CD4-positive, alpha-beta T cell (primary cell): ENCODE measurements at regions not wholly inside any gene's neighbourhood (a gene's known extent, or its start where the extent isn't known, plus 50 kb on each side); places are given as distances from the start of the nearest gene placed in this dataset.
"Not testable (repeated sequence)": the region's sequence is repeated elsewhere in the genome, so short reads cannot be mapped to it uniquely, and the experiment has no call there.

Experiments
- ATAC-seq: fragments of 200-7000 bp; cut with Tn5 transposase; one replicate; pipeline ENCODE4 v1.10.0; 2022; ENCODE audit warnings: mild to moderate bottlenecking; ENCODE audit not compliant: poor library complexity
- CTCF ChIA-PET: fragments of 350-600 bp; sonication (Branson Sonifier 250); formaldehyde crosslinking; loops from one replicate; lab custom pipeline; 2021; ENCODE audit warnings: antibody characterized with exemption, inconsistent platforms; lab: Charles Lee
- POLR2A ChIA-PET: fragments of 350-600 bp; sonication (Branson Sonifier 250); formaldehyde crosslinking; loops from one replicate; lab custom pipeline; 2021; ENCODE audit warnings: antibody characterized with exemption, inconsistent platforms; lab: Charles Lee
- DNase-seq, 14 experiments: peaks; one replicate each; pipeline ENCODE4 v3.0.0-alpha.2; 2013 to 2020; ENCODE audit warnings: mixed read lengths in 2 of 14
- H3K27ac ChIP-seq, 2 donors: one replicate each; pipeline versions ENCODE4 v1.5.1 to v1.7.0; 2013; ENCODE audit warnings: low read length in 2 of 2, low read depth in 1 of 2, mild to moderate bottlenecking in 1 of 2
- H3K27me3 ChIP-seq, 2 experiments: 1 replicate in 1 of 2; 2 replicates in 1 of 2; pipeline versions ENCODE4 v1.6.1 to v1.7.0; 2013; ENCODE audit warnings: low read length in 2 of 2, control low read depth in 1 of 2, mild to moderate bottlenecking in 1 of 2, moderate library complexity in 1 of 2; ENCODE audit not compliant: insufficient read depth in 2 of 2, control insufficient read depth in 1 of 2
- H3K36me3 ChIP-seq: one replicate; pipeline ENCODE4 v1.6.1; 2013; ENCODE audit warnings: low read length, control low read depth; ENCODE audit not compliant: insufficient read depth
- H3K4me1 ChIP-seq: one replicate; pipeline ENCODE4 v1.6.1; 2013; ENCODE audit warnings: low read length, control low read depth; ENCODE audit not compliant: insufficient read depth
- H3K4me3 ChIP-seq: one replicate; pipeline ENCODE4 v1.5.1; 2013; ENCODE audit warnings: mild to moderate bottlenecking, low read length, moderate library complexity
- H3K9me3 ChIP-seq, 2 experiments: 1 replicate in 1 of 2; 2 replicates in 1 of 2; pipeline versions ENCODE4 v1.6.1 to v1.7.0; 2013; ENCODE audit warnings: low read length in 2 of 2, mild to moderate bottlenecking in 2 of 2, control low read depth in 1 of 2, moderate library complexity in 1 of 2; ENCODE audit not compliant: control insufficient read depth in 1 of 2, insufficient read depth in 1 of 2
- H3K27ac Mint-ChIP-seq: one replicate; pipeline ENCODE4 v1.8.0; 2020; ENCODE audit warnings: mixed read lengths
- H3K27me3 Mint-ChIP-seq: one replicate; pipeline ENCODE4 v1.8.0; 2021; ENCODE audit warnings: mixed read lengths
- H3K36me3 Mint-ChIP-seq: one replicate; pipeline ENCODE4 v1.8.0; 2021; ENCODE audit warnings: low read depth, mixed read lengths
- H3K4me1 Mint-ChIP-seq: one replicate; pipeline ENCODE4 v1.8.0; 2021; ENCODE audit warnings: low read depth, mixed read lengths
- H3K4me3 Mint-ChIP-seq: one replicate; pipeline ENCODE4 v1.8.0; 2020; ENCODE audit warnings: mild to moderate bottlenecking, mixed read lengths
- H3K9me3 Mint-ChIP-seq: one replicate; pipeline ENCODE4 v1.8.0; 2020; ENCODE audit warnings: mixed read lengths
- intact Hi-C, 2 experiments: fragments of 100-400 bp; cut with DNase I in 1 of 2; cut with micrococcal nuclease in 1 of 2; formaldehyde crosslinking; loops; one replicate each; pipeline versions ENCODE4 v1.15.1 to v1.9.0; 2023 to 2025; cut with DNase I, micrococcal nuclease
- TF ChIP-seq, protein P1 (sequence below): fragments of 200-600 bp; IDR thresholded peaks from one replicate; pipeline ENCODE4 v1.8.0; 2022; ENCODE audit warnings: antibody characterized with exemption, mild to moderate bottlenecking

DNA sequence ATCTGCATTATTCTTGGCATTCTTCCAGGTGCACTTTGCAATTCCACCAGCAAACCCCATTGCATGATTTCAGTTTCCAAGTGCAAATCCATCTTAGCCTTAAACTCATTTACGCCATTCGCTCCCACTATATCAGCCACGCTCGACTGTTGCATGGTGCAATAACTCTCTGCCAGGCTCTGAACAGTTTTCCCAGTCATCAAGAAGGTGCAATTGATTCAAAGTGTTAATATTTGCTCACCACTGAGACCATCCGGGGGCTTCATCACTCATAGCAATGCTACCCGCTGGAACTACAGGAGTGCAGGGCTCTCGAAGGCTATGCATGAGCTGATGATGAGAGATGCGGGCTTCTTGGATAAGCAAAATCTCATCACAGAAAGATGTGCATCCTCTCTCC lies 488.2 kb downstream of the OMA1 start:
- Mint-ChIP-seq H3K4me1 (no peaks in the 10 kb centered on the region), H3K27me3 (peaks cover 5% of the 10 kb centered on the region), H3K4me3 (no peak overlapping the region), H3K9me3 (no peaks in the 10 kb centered on the region), H3K36me3 (no peaks in the 10 kb centered on the region), H3K27ac (no peak overlapping the region)
- H3K36me3 ChIP-seq: no peaks in the 10 kb centered on the region
- no peak overlapping the region for H3K27ac ChIP-seq
- H3K9me3 ChIP-seq: no peaks in the 10 kb centered on the region
- ChIA-PET CTCF (no interaction called here), POLR2A (no interaction called here)
- no peak for ATAC-seq
- no peaks in the 10 kb centered on the region for H3K27me3 ChIP-seq
- no peak overlapping the region for H3K4me3 ChIP-seq
- no peaks in the 10 kb centered on the region for H3K4me1 ChIP-seq
- DNase-seq: no peak
- intact Hi-C loops: no loop called here
- TF ChIP-seq, protein P1, sequence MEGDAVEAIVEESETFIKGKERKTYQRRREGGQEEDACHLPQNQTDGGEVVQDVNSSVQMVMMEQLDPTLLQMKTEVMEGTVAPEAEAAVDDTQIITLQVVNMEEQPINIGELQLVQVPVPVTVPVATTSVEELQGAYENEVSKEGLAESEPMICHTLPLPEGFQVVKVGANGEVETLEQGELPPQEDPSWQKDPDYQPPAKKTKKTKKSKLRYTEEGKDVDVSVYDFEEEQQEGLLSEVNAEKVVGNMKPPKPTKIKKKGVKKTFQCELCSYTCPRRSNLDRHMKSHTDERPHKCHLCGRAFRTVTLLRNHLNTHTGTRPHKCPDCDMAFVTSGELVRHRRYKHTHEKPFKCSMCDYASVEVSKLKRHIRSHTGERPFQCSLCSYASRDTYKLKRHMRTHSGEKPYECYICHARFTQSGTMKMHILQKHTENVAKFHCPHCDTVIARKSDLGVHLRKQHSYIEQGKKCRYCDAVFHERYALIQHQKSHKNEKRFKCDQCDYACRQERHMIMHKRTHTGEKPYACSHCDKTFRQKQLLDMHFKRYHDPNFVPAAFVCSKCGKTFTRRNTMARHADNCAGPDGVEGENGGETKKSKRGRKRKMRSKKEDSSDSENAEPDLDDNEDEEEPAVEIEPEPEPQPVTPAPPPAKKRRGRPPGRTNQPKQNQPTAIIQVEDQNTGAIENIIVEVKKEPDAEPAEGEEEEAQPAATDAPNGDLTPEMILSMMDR: no peak

DNA sequence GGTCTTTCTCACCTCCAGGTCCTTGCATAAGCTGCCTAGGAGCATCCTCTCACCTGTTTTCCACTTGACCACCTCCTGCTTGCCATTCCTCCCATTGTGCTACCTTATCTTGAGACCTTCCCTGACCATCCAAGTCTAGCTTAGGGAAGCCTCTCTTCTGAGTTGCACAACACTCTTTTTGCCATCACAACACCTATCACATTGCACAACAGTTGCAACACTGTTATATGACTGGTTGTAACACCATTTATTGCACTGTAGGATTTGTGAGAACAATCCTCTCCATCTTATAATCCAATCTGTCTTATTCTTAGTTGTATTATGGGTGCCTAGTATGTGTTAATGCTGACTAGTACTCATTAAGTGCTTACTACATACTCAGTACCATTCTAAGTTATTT lies 488.7 kb downstream of the OMA1 start:
- TF ChIP-seq, protein P1: no peak
- Histone ChIP-seq H3K9me3 (no peaks in the 10 kb centered on the region), H3K4me1 (no peaks in the 10 kb centered on the region), H3K27ac (no peak overlapping the region), H3K4me3 (no peak overlapping the region), H3K27me3 (no peaks in the 10 kb centered on the region), H3K36me3 (no peaks in the 10 kb centered on the region)
- no peaks in the 10 kb centered on the region for H3K4me1 Mint-ChIP-seq
- ChIA-PET CTCF (no interaction called here), POLR2A (no interaction called here)
- ATAC-seq (no peak), DNase-seq (no peak)
- H3K4me3 Mint-ChIP-seq: no peak overlapping the region
- no peaks in the 10 kb centered on the region for H3K9me3 Mint-ChIP-seq
- H3K36me3 Mint-ChIP-seq: no peaks in the 10 kb centered on the region
- peaks cover 5% of the 10 kb centered on the region for H3K27me3 Mint-ChIP-seq
- intact Hi-C loops: no loop called here
- H3K27ac Mint-ChIP-seq: no peak overlapping the region

DNA sequence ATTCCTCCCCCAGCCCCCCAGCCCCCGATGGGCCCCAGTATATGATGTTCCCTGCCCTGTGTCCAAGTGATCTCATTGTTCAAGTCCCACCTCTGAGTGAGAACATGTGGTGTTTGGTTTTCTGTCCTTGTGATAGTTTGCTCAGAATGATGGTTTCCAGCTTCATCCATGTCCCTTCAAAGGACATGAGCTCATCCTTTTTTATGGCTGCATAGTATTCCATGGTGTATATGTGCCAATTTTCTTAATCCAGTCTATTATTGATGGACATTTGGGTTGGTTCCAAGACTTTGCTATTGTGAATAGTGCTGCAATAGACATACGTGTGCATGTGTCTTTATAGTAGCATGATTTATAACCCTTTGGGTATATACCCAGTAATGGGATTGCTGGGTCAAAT lies 495.3 kb downstream of the OMA1 start:
- CTCF ChIA-PET, ATAC-seq, H3K36me3 ChIP-seq: not testable (repeated sequence)

DNA sequence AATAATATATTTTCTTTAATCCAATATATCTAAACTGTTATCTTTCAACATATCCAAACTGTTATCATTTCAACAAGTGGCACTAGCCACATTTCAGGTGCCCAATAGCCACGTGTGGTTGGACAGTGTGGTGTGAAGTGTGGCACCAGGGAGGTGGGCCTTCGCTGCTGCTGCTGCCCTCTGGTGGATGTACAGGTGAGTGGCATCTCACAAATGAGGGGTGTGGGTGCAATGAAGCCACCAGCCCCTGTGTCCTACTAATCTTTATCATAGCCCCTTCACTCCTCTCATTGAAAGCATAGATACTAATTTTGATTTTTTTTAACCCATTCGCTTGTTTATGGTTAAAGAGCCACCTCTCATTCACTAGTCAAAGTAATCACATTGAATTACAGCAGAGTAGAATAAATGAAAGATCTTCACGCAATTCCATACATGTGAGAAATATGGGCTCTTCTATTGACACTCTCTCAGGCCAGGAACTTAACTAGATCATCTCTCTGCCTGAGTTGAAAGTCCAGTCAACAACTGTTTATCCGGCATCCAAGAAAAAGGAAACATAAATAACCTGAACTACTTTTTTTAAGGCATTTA lies 499.2 kb downstream of the OMA1 start:
- Mint-ChIP-seq H3K4me3 (no peak overlapping the region), H3K36me3 (no peaks in the 10 kb centered on the region), H3K9me3 (no peaks in the 10 kb centered on the region), H3K4me1 (no peaks in the 10 kb centered on the region), H3K27me3 (no peaks in the 10 kb centered on the region), H3K27ac (no peak overlapping the region)
- ChIA-PET CTCF (no interaction called here), POLR2A (no interaction called here)
- intact Hi-C loops: loop anchor here in 1 of 2 experiments (2.0 kb wide), 1 partner anchor 1215 kb away; no protein-coding TSS in a partner anchor
- H3K27ac ChIP-seq: no peak overlapping the region
- H3K9me3 ChIP-seq: no peaks in the 10 kb centered on the region
- H3K36me3 ChIP-seq: no peaks in the 10 kb centered on the region
- H3K4me3 ChIP-seq: no peak overlapping the region
- TF ChIP-seq, protein P1: peak; percentile 55
- no peaks in the 10 kb centered on the region for H3K4me1 ChIP-seq
- ATAC-seq (no peak), DNase-seq (peak in 6 of 14 experiments; percentile 1 to 32 (median 15))
- H3K27me3 ChIP-seq: peaks cover 0 to 4% of the 10 kb centered on the region in 2 experiments

More for the DNA sequence above, 495.3 kb downstream of the OMA1 start:
- POLR2A ChIA-PET, H3K36me3 Mint-ChIP-seq, H3K4me3 Mint-ChIP-seq, H3K27me3 Mint-ChIP-seq, H3K27ac Mint-ChIP-seq, H3K4me1 ChIP-seq, DNase-seq, H3K9me3 Mint-ChIP-seq, intact Hi-C loops, H3K4me3 ChIP-seq, H3K4me1 Mint-ChIP-seq, H3K27me3 ChIP-seq, H3K27ac ChIP-seq, H3K9me3 ChIP-seq: not testable (repeated sequence)
